Right hindlimb (tissue), 1 donor: ENCODE measurements at regions not wholly inside any gene's neighbourhood (a gene's known extent, or its start where the extent isn't known, plus 50 kb on each side); places are given as distances from the start of the nearest gene placed in this dataset.
"Not testable (repeated sequence)": the region's sequence is repeated elsewhere in the genome, so short reads cannot be mapped to it uniquely, and the experiment has no call there.

Experiments
- DNase-seq: peaks from one replicate; pipeline ENCODE4 v3.0.0-alpha.2; 2018

- no peak for DNase-seq
Measured at GRCh38 chr13:84823528-84823927, 941.3 kb upstream of the SLITRK1 start.

- no peak for DNase-seq
Measured at GRCh38 chr13:84821261-84821660, 939.0 kb upstream of the SLITRK1 start.

- DNase-seq: no peak
Measured at GRCh38 chr13:84816567-84817105, 934.4 kb upstream of the SLITRK1 start.

- no peak for DNase-seq
Measured at GRCh38 chr13:84812789-84813188, 930.5 kb upstream of the SLITRK1 start.

- DNase-seq: no peak
Measured at GRCh38 chr13:84812078-84812477, 929.8 kb upstream of the SLITRK1 start.

- DNase-seq: no peak
Measured at GRCh38 chr13:84810781-84811180, 928.5 kb upstream of the SLITRK1 start.

- DNase-seq: no peak
Measured at GRCh38 chr13:84802073-84802472, 919.8 kb upstream of the SLITRK1 start.

GRCh38 chr13:84784443-84785153, 902.3 kb upstream of the SLITRK1 start:
- DNase-seq: no peak

GRCh38 chr13:84777316-84777715, 895.0 kb upstream of the SLITRK1 start:
- DNase-seq: no peak

- no peak for DNase-seq
Measured at GRCh38 chr13:84776593-84776992, 894.3 kb upstream of the SLITRK1 start.

- DNase-seq: not testable (repeated sequence)
Measured at GRCh38 chr13:84775920-84776319, 893.6 kb upstream of the SLITRK1 start.

- no peak for DNase-seq
Measured at GRCh38 chr13:84774111-84774510, 891.8 kb upstream of the SLITRK1 start.

GRCh38 chr13:84760956-84761355, 878.7 kb upstream of the SLITRK1 start:
- DNase-seq: no peak

- no peak for DNase-seq
Measured at GRCh38 chr13:84749126-84749525, 866.9 kb upstream of the SLITRK1 start.

GRCh38 chr13:84745051-84745551, 862.8 kb upstream of the SLITRK1 start:
- no peak for DNase-seq

- DNase-seq: no peak
Measured at GRCh38 chr13:84744203-84744602, 861.9 kb upstream of the SLITRK1 start.

GRCh38 chr13:84741253-84741652, 859.0 kb upstream of the SLITRK1 start:
- DNase-seq: no peak

GRCh38 chr13:84739021-84739420, 856.7 kb upstream of the SLITRK1 start:
- DNase-seq: no peak

- no peak for DNase-seq
Measured at GRCh38 chr13:84737661-84738060, 855.4 kb upstream of the SLITRK1 start.

GRCh38 chr13:84730376-84730775, 848.1 kb upstream of the SLITRK1 start:
- DNase-seq: no peak

GRCh38 chr13:84705982-84706710, 823.9 kb upstream of the SLITRK1 start:
- DNase-seq: no peak

GRCh38 chr13:84702174-84702573, 819.9 kb upstream of the SLITRK1 start:
- no peak for DNase-seq

- DNase-seq: not testable (repeated sequence)
Measured at GRCh38 chr13:84697591-84697990, 815.3 kb upstream of the SLITRK1 start.

GRCh38 chr13:84686973-84687372, 804.7 kb upstream of the SLITRK1 start:
- DNase-seq: no peak
